HEK293 (cell line): ENCODE measurements at regions not wholly inside any gene's neighbourhood (a gene's known extent, or its start where the extent isn't known, plus 50 kb on each side); places are given as distances from the start of the nearest gene placed in this dataset.

Experiments
- CTCF ChIA-PET: fragments of 350-600 bp; formaldehyde crosslinking; extraction: SDS; loops from one replicate; lab custom pipeline; 2021; ENCODE audit warnings: antibody characterized with exemption; lab: Yijun Ruan, JAX
- POLR2A ChIA-PET: fragments of 300-600 bp; formaldehyde crosslinking; extraction: SDS; loops from one replicate; lab custom pipeline; 2020; ENCODE audit warnings: antibody characterized with exemption, inconsistent platforms; lab: Yijun Ruan, JAX
- H3K27ac ChIP-seq: fragments of 200-500 bp; sonication (Bioruptor generic); 2 replicates; pipeline ENCODE4 v1.5.1; 2014; ENCODE audit warnings: low read depth, low read length, control low read depth, inconsistent platforms; ENCODE audit errors: extremely low read depth
- H3K36me3 ChIP-seq, 2 experiments: fragments of 200-500 bp in 1 of 2; sonication (Bioruptor generic) in 1 of 2; 1 replicate in 1 of 2; 2 replicates in 1 of 2; pipeline ENCODE4 v1.5.1; 2014 to 2017; ENCODE audit warnings: inconsistent platforms in 2 of 2, low read length in 2 of 2; ENCODE audit not compliant: control insufficient read depth in 2 of 2, insufficient read depth in 1 of 2
- H3K4me1 ChIP-seq: fragments of 200-500 bp; sonication (Bioruptor generic); 2 replicates; pipeline ENCODE4 v1.5.1; 2014; ENCODE audit warnings: mild to moderate bottlenecking, low read length, inconsistent platforms; ENCODE audit not compliant: control insufficient read depth, insufficient read depth
- H3K4me3 ChIP-seq: 2 replicates; pipeline ENCODE4 v1.5.1; 2011; ENCODE audit warnings: low read depth, mild to moderate bottlenecking, control low read depth, low read length, moderate library complexity
- H3K9me3 ChIP-seq: fragments of 200-500 bp; sonication (Bioruptor generic); 2 replicates; pipeline ENCODE4 v1.5.1; 2014; ENCODE audit warnings: low read depth, low read length, inconsistent platforms; ENCODE audit not compliant: control insufficient read depth, insufficient read depth
- GLI4 ChIP-seq: fragments of 450-650 bp; formaldehyde crosslinking; IDR thresholded peaks from 2 replicates; pipeline ENCODE4 v1.5.1; 2016; ENCODE audit warnings: missing biosample characterization, missing genetic modification characterization
- HOXA7 ChIP-seq: sonication (generic); formaldehyde crosslinking; IDR thresholded peaks from 2 replicates; pipeline ENCODE4 v1.8.1; 2022; ENCODE audit warnings: missing genetic modification reagents, borderline replicate concordance
- INSM2 ChIP-seq: fragments of 450-650 bp; formaldehyde crosslinking; IDR thresholded peaks from 2 replicates; pipeline ENCODE4 v1.5.1; 2016; ENCODE audit warnings: missing biosample characterization, missing genetic modification characterization
- KLF9 ChIP-seq: fragments of 450-650 bp; formaldehyde crosslinking; IDR thresholded peaks from 2 replicates; pipeline ENCODE4 v1.5.1; 2016; ENCODE audit warnings: missing biosample characterization, missing genetic modification characterization, low read depth
- MEIS1 ChIP-seq: sonication (generic); formaldehyde crosslinking; IDR thresholded peaks from 2 replicates; pipeline ENCODE4 v1.8.1; 2022; ENCODE audit warnings: missing genetic modification reagents, mild to moderate bottlenecking, borderline replicate concordance
- MYNN ChIP-seq: fragments of 450-650 bp; formaldehyde crosslinking; IDR thresholded peaks from 2 replicates; pipeline ENCODE4 v1.5.1; 2016; ENCODE audit warnings: missing biosample characterization, missing genetic modification characterization, borderline replicate concordance
- PRDM10 ChIP-seq: fragments of 450-650 bp; formaldehyde crosslinking; IDR thresholded peaks from 2 replicates; pipeline ENCODE4 v1.5.1; 2016; ENCODE audit warnings: missing biosample characterization, missing genetic modification characterization
- SP7 ChIP-seq: fragments of 450-650 bp; formaldehyde crosslinking; IDR thresholded peaks from 2 replicates; pipeline ENCODE4 v1.5.1; 2016; ENCODE audit warnings: missing biosample characterization, missing genetic modification characterization
- ZBTB6 ChIP-seq: fragments of 450-650 bp; formaldehyde crosslinking; IDR thresholded peaks from 2 replicates; pipeline ENCODE4 v1.5.1; 2017; ENCODE audit warnings: missing biosample characterization, missing genetic modification characterization
- ZNF214 ChIP-seq: fragments of 450-650 bp; formaldehyde crosslinking; IDR thresholded peaks from 2 replicates; pipeline ENCODE4 v1.5.1; 2017; ENCODE audit warnings: missing biosample characterization, mild to moderate bottlenecking, missing genetic modification characterization, borderline replicate concordance
- ZNF660 ChIP-seq: fragments of 450-650 bp; IDR thresholded peaks from 2 replicates; pipeline ENCODE4 v1.5.1; 2018; ENCODE audit warnings: missing biosample characterization, mild to moderate bottlenecking, missing genetic modification characterization
- ZNF692 ChIP-seq: fragments of 450-650 bp; formaldehyde crosslinking; IDR thresholded peaks from 2 replicates; pipeline ENCODE4 v1.5.1; 2016; ENCODE audit warnings: missing biosample characterization, missing genetic modification characterization
- ZNF792 ChIP-seq: fragments of 450-650 bp; formaldehyde crosslinking; IDR thresholded peaks from 2 replicates; pipeline ENCODE4 v1.5.1; 2016; ENCODE audit warnings: missing biosample characterization, missing genetic modification characterization
- ZNF843 ChIP-seq: fragments of 450-650 bp; formaldehyde crosslinking; IDR thresholded peaks from 2 replicates; pipeline ENCODE4 v1.5.1; 2016; ENCODE audit warnings: missing biosample characterization, missing genetic modification characterization
- ZSCAN23 ChIP-seq: fragments of 450-650 bp; formaldehyde crosslinking; IDR thresholded peaks from 2 replicates; pipeline ENCODE4 v1.5.1; 2016; ENCODE audit warnings: missing biosample characterization, missing genetic modification characterization

GRCh38 chr5:23157716-23158115 is 304.6 kb upstream of the CDH12 start:
- H3K27ac ChIP-seq = no peak overlapping the region
- POLR2A ChIA-PET = no interaction called here
- CTCF ChIA-PET = no interaction called here
- TF ChIP-seq KLF9 = no peak
- TF ChIP-seq, all 188 proteins: peak for 0
- no peaks in the 10 kb centered on the region for H3K4me1 ChIP-seq
- no peaks in the 10 kb centered on the region for H3K36me3 ChIP-seq
- no peaks in the 10 kb centered on the region for H3K9me3 ChIP-seq
- H3K4me3 ChIP-seq = no peak overlapping the region

GRCh38 chr5:23157169-23157568 is 304.0 kb upstream of the CDH12 start:
- Histone ChIP-seq H3K36me3 (no peaks in the 10 kb centered on the region), H3K4me3 (no peak overlapping the region), H3K9me3 (no peaks in the 10 kb centered on the region), H3K4me1 (no peaks in the 10 kb centered on the region), H3K27ac (no peak overlapping the region)
- POLR2A ChIA-PET = no interaction called here
- CTCF ChIA-PET = no interaction called here
- TF ChIP-seq GLI4 (no peak), MEIS1 (CRISPR knock-in tag) (no peak), ZBTB6 (tag by site-specific recombination) (no peak)

- Histone ChIP-seq H3K4me1 (no peaks in the 10 kb centered on the region), H3K36me3 (no peaks in the 10 kb centered on the region), H3K27ac (no peak overlapping the region), H3K9me3 (no peaks in the 10 kb centered on the region), H3K4me3 (no peak overlapping the region)
- POLR2A ChIA-PET = no interaction called here
- TF ChIP-seq MYNN (no peak), ZNF660 (no peak), ZNF692 (tag by site-specific recombination) (no peak), HOXA7 (CRISPR knock-in tag) (no peak), ZNF792 (tag by site-specific recombination) (no peak), ZNF214 (tag by site-specific recombination) (no peak), SP7 (tag by site-specific recombination) (no peak), INSM2 (tag by site-specific recombination) (no peak), PRDM10 (no peak), ZSCAN23 (no peak), ZNF843 (tag by site-specific recombination) (no peak)
- CTCF ChIA-PET = no interaction called here
Measured at GRCh38 chr5:23147625-23148024, 294.5 kb upstream of the CDH12 start.
